Type B pancreatic cell (in vitro differentiated cells): ENCODE measurements at regions not wholly inside any gene's neighbourhood (a gene's known extent, or its start where the extent isn't known, plus 50 kb on each side); places are given as distances from the start of the nearest gene placed in this dataset.

Experiments used
- DNase-seq: peaks from one replicate; pipeline ENCODE4 v3.0.0; 2021; ENCODE audit warnings: mixed read lengths; ENCODE audit not compliant: unreplicated experiment; ENCODE audit errors: extremely low spot score
- H3K27ac Mint-ChIP-seq: 2 replicates; pipeline ENCODE4 v1.8.0; 2021; ENCODE audit warnings: mild to moderate bottlenecking, mixed read lengths
- H3K27me3 Mint-ChIP-seq: 2 replicates; pipeline ENCODE4 v1.8.0; 2021; ENCODE audit warnings: mixed read lengths
- H3K36me3 Mint-ChIP-seq: 2 replicates; pipeline ENCODE4 v1.8.0; 2021; ENCODE audit warnings: mixed read lengths
- H3K4me1 Mint-ChIP-seq: one replicate; pipeline ENCODE4 v1.8.0; 2021; ENCODE audit warnings: mixed read lengths; ENCODE audit not compliant: unreplicated experiment
- H3K4me3 Mint-ChIP-seq: 2 replicates; pipeline ENCODE4 v1.8.0; 2021; ENCODE audit warnings: mild to moderate bottlenecking, mixed read lengths
- H3K9me3 Mint-ChIP-seq: 2 replicates; pipeline ENCODE4 v1.8.0; 2021; ENCODE audit warnings: mixed read lengths
- CTCF ChIP-seq: fragments of 200-600 bp; sonication (generic); conservative IDR thresholded peaks from 2 replicates; pipeline ENCODE4 v1.5.0; 2021; ENCODE audit warnings: antibody characterized with exemption, mild to moderate bottlenecking

DNA sequence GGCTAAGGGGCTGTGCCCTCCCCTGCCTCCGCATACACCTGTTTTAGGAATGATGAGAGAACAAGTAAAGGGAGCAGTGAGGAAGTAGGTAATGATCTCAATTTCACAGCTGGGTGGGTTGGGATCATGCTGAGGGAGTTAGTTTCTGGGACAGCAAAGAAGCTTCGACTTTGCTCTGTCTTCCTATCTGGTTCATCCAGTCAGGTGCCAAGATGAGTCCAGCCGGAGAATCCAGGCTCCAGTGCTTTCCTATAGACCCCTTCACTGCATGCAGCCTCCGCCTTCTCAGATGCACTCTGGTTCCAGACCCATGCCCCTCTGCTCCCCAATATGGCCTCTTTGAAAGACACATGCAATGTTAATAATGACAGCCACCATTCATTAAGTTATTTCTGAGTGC is 119.1 kb upstream of the NCAM1 start:
- peaks cover 4% of the 10 kb centered on the region for H3K9me3 Mint-ChIP-seq
- no peak for DNase-seq
- H3K4me1 Mint-ChIP-seq = peaks cover 16% of the 10 kb centered on the region
- H3K36me3 Mint-ChIP-seq = no peaks in the 10 kb centered on the region
- H3K4me3 Mint-ChIP-seq = no peak overlapping the region
- no peak for TF ChIP-seq CTCF
- H3K27ac Mint-ChIP-seq = no peak overlapping the region
- H3K27me3 Mint-ChIP-seq = peaks cover 14% of the 10 kb centered on the region

DNA sequence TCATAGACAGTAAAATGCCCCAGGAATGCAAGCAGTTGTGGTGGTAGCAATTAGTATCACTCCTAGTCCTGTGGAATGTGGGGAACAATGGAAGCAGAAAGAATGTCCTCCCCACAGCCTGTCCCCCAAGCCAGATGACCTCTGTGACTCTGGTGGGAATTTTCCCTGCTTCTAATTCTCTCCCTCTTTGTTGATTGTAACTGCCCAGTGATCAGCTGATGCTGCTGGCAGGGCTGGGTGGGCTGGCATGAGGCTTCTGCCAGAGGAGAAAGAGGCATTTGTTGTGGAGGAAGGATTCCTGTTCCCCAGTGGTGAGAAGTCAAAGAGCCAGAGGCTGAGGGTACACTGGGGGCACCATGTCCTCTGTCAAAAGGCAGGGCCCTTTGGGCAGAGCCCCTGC is 116.7 kb upstream of the NCAM1 start:
- no peak for DNase-seq
- Mint-ChIP-seq H3K4me3 (no peak overlapping the region), H3K9me3 (peaks cover 4% of the 10 kb centered on the region), H3K36me3 (no peaks in the 10 kb centered on the region), H3K27me3 (peaks cover 22% of the 10 kb centered on the region), H3K27ac (no peak overlapping the region), H3K4me1 (peaks cover 4% of the 10 kb centered on the region)
- TF ChIP-seq CTCF = no peak

DNA sequence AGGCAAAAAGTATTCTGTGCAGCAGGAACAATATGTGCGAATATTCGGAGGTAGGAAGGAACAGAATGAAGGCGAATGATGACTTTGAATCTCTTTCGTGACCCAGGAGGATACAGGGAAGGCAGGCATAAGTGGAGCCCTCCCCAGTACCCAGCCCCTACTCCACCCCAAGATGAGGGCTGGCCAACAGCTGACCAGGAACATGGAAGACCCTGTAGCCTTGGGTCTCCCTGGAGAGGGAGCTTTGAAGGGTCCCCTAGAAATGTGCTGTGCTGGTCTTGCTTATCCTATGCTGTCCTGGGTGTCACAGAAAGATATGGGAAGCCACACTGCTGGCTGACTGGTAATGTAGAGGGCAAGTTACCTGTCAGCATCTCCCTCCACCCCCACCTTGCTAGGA is 113.7 kb upstream of the NCAM1 start:
- DNase-seq = no peak
- TF ChIP-seq CTCF = no peak
- Mint-ChIP-seq H3K36me3 (no peaks in the 10 kb centered on the region), H3K4me1 (peaks cover 4% of the 10 kb centered on the region), H3K4me3 (no peak overlapping the region), H3K27me3 (peaks cover 22% of the 10 kb centered on the region), H3K27ac (no peak overlapping the region), H3K9me3 (no peaks in the 10 kb centered on the region)

DNA sequence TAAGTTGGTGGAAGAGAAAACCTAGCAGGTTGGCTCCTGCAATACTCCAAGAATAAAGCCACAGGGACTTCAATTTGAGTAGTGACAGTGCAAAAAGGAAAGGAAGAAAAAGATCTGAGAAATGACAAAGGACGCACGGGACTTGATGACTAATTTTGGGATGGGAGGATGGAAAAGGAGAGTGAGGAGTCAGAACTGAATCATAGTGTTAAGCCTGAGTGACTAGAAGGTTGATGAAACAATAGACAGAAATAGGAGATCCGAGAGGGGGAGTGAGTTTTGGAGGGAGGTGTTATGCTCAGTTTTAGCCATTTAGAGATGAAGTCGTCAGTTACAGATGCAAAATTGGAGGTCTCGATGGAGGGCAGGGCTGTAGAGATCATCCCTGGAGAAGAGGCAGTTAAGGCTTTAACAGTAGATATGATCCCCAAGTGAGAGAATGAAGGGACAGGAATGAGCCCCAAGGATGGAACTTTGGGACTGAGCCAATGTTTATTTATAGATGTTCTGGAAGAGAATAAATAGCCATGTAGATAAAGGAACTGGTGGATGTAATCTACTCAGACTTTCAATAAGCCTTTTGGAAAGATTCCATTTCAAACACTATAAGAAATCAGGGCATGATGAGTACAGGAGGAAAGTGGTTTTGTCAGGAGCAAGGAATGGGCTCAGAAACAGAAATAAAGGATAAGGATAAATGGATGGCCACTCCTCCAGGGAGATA is 108.9 kb upstream of the NCAM1 start:
- Mint-ChIP-seq H3K4me3 (no peak overlapping the region), H3K27ac (no peak overlapping the region), H3K27me3 (peaks cover 37% of the 10 kb centered on the region), H3K9me3 (no peaks in the 10 kb centered on the region), H3K36me3 (no peaks in the 10 kb centered on the region), H3K4me1 (no peaks in the 10 kb centered on the region)
- no peak for TF ChIP-seq CTCF
- no peak for DNase-seq

DNA sequence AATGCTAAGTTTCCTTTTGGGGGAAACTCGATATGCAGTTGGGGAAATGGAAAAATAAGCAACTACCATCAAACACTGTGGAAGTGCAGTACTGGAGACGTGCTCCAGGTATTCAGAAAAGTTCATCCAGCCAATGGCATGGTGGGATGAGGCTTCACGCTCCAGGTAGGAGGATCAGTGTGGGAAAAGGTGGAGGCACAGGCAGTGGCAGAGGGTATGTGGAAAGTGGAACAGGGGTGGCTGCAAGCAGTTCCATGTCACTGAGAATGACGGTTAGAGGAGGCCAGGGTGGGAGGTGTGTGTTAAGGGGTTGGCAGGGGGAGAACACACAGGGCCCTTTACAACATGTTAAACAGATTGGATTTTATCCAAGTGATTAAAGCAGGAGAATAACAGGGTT is 105.1 kb upstream of the NCAM1 start:
- Mint-ChIP-seq H3K4me1 (no peaks in the 10 kb centered on the region), H3K4me3 (no peak overlapping the region), H3K9me3 (peaks cover 7% of the 10 kb centered on the region), H3K36me3 (peaks cover 3% of the 10 kb centered on the region), H3K27ac (no peak overlapping the region), H3K27me3 (peaks cover 48% of the 10 kb centered on the region)
- DNase-seq = no peak
- no peak for TF ChIP-seq CTCF
